Kidney epithelial cell (primary cell): ENCODE measurements at regions not wholly inside any gene's neighbourhood (a gene's known extent, or its start where the extent isn't known, plus 50 kb on each side); places are given as distances from the start of the nearest gene placed in this dataset.

Experiments used
- DNase-seq: peaks from one replicate; pipeline ENCODE4 v3.0.0-alpha.2; 2010; ENCODE audit warnings: low read depth
- H3K27me3 ChIP-seq: 2 replicates; pipeline ENCODE4 v1.6.0; 2011; ENCODE audit warnings: low read length; ENCODE audit not compliant: control insufficient read depth, insufficient read depth
- H3K36me3 ChIP-seq: 2 replicates; pipeline ENCODE4 v1.5.1; 2011; ENCODE audit warnings: low read length; ENCODE audit not compliant: control insufficient read depth, insufficient read depth
- H3K4me3 ChIP-seq: 2 replicates; pipeline ENCODE4 v1.5.1; 2011; ENCODE audit warnings: low read depth, mild to moderate bottlenecking, control low read depth, low read length
- CTCF ChIP-seq: IDR thresholded peaks from 2 replicates; pipeline ENCODE4 v1.5.1; 2011; ENCODE audit warnings: mild to moderate bottlenecking, moderate library complexity, low read length, control low read depth, inconsistent platforms; ENCODE audit not compliant: insufficient read depth, poor library complexity, severe bottlenecking

- no peak for TF ChIP-seq CTCF
- no peaks in the 10 kb centered on the region for H3K27me3 ChIP-seq
- no peaks in the 10 kb centered on the region for H3K36me3 ChIP-seq
- DNase-seq: no peak
- no peak overlapping the region for H3K4me3 ChIP-seq
Observed at GRCh38 chr5:68780299-68780955, 313.4 kb upstream of the SLC30A5 start.

GRCh38 chr5:68793074-68793473 lies 300.7 kb upstream of the SLC30A5 start:
- TF ChIP-seq CTCF: no peak

GRCh38 chr5:68793993-68794392 lies 299.8 kb upstream of the SLC30A5 start:
- no peak for TF ChIP-seq CTCF
- no peak overlapping the region for H3K4me3 ChIP-seq
- no peaks in the 10 kb centered on the region for H3K36me3 ChIP-seq
- H3K27me3 ChIP-seq: no peaks in the 10 kb centered on the region
- DNase-seq: no peak

More at GRCh38 chr5:68793074-68793473, 300.7 kb upstream of the SLC30A5 start:
- Histone ChIP-seq H3K36me3 (no peaks in the 10 kb centered on the region), H3K27me3 (no peaks in the 10 kb centered on the region), H3K4me3 (no peak overlapping the region)
- no peak for DNase-seq

- DNase-seq: no peak
- Histone ChIP-seq H3K36me3 (no peaks in the 10 kb centered on the region), H3K4me3 (no peak overlapping the region), H3K27me3 (no peaks in the 10 kb centered on the region)
- no peak for TF ChIP-seq CTCF
Observed at GRCh38 chr5:68795190-68795589, 298.6 kb upstream of the SLC30A5 start.

GRCh38 chr5:68798877-68799843 lies 294.7 kb upstream of the SLC30A5 start:
- Histone ChIP-seq H3K36me3 (no peaks in the 10 kb centered on the region), H3K4me3 (no peak overlapping the region), H3K27me3 (no peaks in the 10 kb centered on the region)
- TF ChIP-seq CTCF: no peak
- no peak for DNase-seq

- TF ChIP-seq CTCF: no peak
- H3K27me3 ChIP-seq: no peaks in the 10 kb centered on the region
- no peak overlapping the region for H3K4me3 ChIP-seq
- no peaks in the 10 kb centered on the region for H3K36me3 ChIP-seq
- no peak for DNase-seq
Observed at GRCh38 chr5:68802430-68802829, 291.4 kb upstream of the SLC30A5 start.
